PC-3 (cell line): ENCODE measurements at regions not wholly inside any gene's neighbourhood (a gene's known extent, or its start where the extent isn't known, plus 50 kb on each side); places are given as distances from the start of the nearest gene placed in this dataset.

ENCODE experiments used
- CTCF ChIP-seq: fragments of 300-600 bp; sonication (generic); conservative IDR thresholded peaks from 2 replicates; pipeline ENCODE4 v1.5.1; 2017; ENCODE audit warnings: antibody characterized with exemption, low read depth, mild to moderate bottlenecking, low read length
- EZH2 ChIP-seq: fragments of 300-600 bp; sonication (generic); IDR thresholded peaks from one replicate; pipeline ENCODE4 v1.6.1; 2017; ENCODE audit warnings: antibody characterized with exemption, mild to moderate bottlenecking, low read length; ENCODE audit not compliant: unreplicated experiment
- EZH2phosphoT487 ChIP-seq: fragments of 300-600 bp; sonication (generic); IDR thresholded peaks from 2 replicates; pipeline ENCODE4 v1.6.1; 2018; ENCODE audit warnings: mild to moderate bottlenecking, antibody characterized with exemption, low read length, borderline replicate concordance

DNA sequence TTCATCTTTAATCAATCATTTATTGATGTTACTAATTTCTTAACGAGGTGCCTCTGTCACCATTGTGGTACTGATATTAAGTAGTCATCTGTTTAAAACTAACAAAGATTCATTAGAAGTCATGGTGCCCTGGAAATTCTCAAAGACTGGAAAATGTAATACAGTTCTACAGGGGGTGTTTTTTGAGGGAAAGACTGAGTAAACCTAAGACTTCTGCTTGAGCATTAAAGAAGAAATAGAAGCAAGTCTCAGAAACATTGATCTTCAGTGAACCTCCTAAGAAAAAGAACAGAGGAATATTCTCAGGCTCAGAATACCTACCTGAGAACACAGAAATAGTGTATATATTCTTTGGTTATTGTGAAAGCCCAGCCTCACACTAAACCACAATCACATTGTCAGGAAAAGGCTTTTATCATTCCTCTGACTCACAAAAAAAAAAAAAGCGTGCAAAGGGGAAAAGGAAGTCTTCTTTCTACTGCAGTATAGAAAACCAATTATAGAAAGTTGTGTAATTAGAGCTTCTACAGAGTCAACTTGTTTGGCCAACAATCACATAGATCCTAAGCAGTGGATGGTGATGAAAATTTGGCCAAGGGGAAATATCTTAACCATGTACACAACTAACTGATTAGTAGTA lies 60.8 kb downstream of the HINT1 start:
- TF ChIP-seq CTCF (no peak), EZH2 (no peak), EZH2phosphoT487 (no peak)
